Pons (tissue), 1 donor: ENCODE measurements at regions not wholly inside any gene's neighbourhood (a gene's known extent, or its start where the extent isn't known, plus 50 kb on each side); places are given as distances from the start of the nearest gene placed in this dataset.
"Not testable (repeated sequence)": the region's sequence is repeated elsewhere in the genome, so short reads cannot be mapped to it uniquely, and the experiment has no call there.

Experiments used
- DNase-seq: peaks from one replicate; pipeline ENCODE4 v3.0.0-alpha.2; 2016; ENCODE audit warnings: low spot score

DNA sequence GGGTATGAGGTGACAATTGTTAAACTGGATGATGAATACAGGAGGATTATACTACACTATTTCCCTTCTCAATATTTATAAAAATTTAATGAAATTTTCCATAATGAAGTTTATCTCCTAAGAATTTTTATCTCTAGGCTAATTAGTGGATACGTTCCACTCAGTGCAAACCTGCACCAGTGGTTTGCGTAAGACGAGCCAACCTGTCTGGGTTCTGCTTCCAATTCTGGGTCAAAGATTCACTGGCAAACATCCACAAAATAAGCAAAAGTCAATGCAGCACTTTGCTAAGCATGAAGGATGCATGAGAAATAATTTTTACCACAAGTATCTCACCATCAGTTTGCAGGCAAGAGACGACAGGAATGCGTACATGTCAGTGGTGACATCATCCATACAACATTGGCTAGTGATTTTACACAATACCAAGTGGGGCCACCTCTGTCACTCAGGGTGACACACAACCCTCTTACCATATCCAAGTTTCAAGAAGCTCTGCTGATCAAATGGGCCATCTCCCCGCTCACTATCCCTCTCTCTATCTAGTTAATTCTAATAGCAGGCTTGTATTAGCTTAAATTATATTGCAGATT lies 51.7 kb downstream of the FAM50B start:
- DNase-seq = no peak

DNA sequence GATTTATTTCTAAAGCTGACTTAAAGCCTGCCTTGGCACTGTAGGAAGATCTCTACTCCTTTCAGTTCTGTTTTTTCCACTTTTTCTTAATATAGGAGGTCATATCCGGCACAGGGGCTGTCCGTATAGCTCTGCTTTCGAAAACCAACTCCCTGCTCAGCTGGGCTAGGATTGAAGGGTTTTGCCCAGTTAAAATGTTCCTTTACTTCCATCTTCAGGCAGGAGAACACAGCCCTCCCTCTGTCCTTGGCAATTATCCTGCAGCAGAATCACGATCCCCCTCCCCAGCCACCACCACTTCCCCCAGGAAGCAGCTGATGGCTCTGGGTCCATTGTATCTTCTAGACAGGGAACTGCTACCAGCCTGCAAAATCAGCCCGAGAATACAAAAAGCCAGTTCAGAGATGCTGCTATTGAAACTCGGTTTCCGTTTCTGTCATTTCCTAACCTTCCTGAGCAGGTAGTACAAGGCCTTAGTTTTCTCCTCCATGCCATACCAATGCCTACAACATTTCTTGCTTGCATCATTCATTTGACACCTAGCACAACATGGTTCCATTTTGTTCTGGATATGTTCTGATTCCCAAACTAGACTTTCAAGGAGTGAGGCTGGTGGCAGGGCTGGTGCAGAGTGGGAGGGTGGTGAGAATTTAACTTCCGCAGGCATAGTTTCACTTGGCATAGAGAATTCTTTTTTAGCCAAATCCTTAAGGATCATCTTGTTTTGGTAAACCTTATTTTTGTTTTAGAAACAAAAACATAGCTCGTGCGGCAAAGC lies 53.9 kb downstream of the FAM50B start:
- DNase-seq = peak; percentile 58

DNA sequence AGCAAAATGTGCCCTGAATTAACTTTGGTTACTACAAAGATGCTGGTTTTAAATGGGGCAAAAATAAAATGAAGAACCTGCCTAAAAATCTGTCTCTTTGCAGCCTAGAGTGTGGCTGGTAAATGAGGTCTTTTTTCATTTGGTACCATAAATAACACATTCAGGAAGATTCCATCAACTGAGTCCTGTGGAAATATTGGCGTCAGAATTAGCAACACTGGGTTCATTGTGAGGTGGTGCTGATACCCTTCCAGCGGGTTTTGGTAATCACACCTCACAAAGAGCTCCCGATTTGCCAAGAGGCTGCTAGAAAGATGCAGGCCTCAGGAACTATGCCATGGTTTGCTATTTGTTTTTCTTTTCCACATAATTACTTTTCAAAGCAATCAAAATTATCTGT lies 55.3 kb downstream of the FAM50B start:
- peak; percentile 64 for DNase-seq

DNA sequence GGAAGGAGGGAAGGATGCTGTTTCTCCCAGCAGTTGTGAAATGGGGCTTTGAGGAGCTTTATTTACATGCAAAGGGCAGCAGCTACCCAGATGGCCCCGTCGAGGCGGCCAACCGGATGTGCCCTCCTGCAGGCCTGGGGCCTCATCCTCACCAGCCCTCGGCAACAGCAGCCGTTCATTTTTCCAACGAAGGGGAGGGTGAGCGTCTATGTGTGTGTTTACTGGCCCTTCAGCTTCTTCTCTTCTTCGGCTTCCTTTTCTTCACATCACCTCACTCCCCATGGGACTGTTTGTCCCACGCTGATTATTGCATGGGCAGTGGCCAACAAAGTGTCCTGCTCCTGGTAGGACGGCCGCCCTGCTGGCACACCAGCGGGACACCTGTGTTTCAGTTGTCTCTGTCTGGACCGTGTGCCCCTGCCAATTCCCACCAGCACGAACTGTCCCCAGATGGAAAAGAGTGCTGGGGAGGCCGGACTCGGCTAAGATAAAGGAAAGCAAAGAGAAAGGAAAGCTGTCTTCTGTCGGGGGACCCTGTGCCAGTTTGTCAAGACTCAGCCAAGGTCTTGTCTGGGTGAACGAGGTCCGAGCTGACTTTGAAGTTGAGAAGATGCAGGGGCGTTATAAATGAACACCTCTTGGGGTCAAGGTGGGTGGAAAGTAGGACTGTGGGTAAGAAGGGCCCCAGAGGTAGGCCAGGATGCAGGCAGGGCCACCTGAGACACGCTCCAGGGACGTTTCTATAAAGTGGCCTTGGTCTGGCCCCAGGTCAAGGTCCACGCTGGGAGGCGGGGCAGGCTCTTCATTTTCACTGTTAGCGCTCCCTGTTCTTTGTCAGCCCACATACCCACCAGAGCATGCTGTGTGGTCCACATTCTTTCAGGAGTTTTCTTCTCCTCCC lies 57.0 kb downstream of the FAM50B start:
- DNase-seq = peak; percentile 25

DNA sequence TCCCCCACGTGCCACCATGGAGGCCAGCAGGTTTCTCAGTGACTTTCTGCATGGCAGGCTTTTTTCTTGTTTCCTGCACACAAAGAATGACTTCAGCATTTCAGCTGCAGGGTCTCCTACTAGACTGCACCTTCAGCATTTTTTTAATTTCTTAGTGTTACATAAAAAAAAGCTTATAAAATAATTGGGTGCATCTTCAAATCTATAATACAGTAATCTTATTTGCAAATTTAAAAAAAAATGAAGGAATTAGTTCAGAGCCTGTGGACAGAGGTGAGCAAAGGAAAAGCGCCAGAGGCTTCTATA lies 57.6 kb downstream of the FAM50B start:
- no peak for DNase-seq

DNA sequence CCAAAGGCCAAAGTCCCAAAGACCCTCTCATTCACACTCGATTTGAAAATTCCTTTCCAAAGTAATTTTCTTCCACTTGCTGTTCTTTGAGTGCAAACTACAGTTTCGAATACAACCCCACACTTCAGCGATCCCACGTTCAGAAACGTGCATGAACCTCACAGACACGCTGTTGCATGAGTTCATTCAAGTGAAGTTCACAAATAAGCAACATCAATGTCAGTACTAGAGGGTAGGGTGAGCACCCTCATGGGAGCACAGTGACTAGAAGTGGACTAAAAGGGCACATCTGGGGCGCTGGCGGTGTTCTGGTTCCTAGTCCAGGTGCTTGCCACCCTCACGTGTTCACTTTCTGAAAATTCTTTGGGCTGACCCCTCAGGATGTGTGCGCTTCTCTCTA lies 59.0 kb downstream of the FAM50B start:
- no peak for DNase-seq

DNA sequence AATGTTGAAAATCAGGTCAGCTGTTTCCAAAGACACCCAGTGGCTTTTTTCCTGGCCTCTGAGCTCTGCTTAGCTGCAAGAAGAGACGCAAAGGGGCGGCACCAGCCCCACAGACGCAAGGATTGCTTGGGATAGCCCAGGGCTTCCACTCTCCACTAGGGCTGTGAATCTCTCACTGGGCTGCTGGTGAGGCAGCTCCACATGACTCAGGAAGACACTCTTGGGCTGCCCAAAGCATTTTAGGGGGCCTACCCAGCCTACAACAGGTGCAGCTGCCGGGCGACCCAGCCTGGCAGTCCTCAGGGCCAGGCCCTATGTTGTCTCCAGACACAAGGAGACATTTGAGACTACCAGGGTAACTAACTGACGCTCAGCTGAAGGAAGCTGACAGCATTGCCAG lies 59.8 kb downstream of the FAM50B start:
- DNase-seq = no peak

DNA sequence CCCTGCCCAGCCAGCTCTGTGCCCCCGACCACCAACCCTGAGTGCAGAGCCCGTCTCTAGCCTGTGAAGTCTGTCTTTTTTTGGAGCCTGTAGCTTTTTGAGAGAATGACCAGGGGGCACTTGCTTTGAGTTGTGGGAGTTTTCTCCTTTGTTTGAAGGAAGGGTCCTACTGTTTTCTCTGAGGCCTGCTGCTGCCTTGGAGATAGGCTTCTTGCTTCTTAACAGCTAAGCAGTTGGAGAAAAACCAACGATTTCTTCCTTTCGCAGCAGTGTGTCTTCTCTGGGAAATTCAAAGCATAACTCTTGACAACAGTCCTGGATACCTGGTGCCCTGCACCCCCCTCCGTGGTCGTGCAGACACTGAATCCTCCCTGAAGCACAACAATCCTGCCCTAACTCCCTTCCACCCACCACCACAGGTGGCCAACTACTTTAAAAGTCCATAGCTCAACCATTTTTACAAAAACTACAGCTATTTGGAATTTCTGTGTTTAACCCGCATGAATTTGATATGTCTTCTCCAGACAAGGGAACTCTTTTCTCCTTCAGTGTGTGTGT lies 61.0 kb downstream of the FAM50B start:
- DNase-seq = no peak

DNA sequence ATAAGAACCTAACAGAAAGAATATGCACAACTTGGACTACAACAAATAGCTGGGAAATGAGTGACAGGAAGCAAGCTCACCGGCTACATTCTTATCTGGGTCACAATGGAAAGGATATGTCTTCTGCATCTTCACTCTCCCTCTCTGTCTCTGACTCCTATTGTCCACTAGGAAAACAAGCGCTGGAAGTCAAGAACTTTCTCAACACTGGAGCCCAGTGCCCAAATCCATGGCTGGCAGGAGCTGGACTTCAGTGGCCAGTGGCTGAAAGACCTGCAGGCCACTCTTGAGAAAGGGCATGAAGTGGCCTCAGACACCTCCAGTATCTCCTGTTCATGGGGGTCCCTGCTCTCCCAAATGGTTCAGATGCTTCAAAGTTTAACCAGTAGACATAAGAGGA lies 62.0 kb downstream of the FAM50B start:
- no peak for DNase-seq

DNA sequence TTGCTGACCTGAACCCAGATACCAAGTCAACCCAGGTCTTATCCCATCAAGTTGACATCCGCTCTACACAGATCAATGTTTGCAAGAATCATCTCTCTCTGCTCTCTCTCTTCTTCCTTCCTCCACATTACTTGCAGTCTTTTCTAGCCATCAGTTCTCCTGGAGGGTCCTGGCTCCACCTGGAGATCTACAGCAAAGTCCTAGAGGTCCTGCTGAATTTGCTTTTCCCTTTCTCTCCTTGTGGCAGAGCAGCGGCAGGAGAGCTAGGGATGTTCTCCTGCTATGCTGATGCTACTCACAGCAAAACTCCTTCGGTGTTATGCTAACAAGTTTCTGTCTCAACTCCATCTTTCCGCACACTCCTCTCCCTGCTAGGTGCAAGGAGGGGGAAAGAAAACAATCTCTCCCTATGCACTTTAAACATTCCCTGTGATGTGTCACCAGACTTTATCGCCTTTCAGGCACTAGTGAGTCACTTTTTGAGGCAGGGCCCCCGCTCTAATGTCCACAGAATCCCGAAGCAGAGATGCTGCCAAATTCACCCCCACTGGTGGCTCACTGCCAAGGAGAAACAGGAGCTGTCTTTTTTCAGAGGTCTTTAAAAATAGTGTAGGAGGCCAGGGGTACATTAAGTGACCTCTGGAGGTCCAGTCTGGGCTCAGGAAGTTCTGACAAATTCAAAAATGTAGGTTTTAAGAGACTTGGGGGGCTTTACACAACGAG lies 62.6 kb downstream of the FAM50B start:
- DNase-seq = no peak

DNA sequence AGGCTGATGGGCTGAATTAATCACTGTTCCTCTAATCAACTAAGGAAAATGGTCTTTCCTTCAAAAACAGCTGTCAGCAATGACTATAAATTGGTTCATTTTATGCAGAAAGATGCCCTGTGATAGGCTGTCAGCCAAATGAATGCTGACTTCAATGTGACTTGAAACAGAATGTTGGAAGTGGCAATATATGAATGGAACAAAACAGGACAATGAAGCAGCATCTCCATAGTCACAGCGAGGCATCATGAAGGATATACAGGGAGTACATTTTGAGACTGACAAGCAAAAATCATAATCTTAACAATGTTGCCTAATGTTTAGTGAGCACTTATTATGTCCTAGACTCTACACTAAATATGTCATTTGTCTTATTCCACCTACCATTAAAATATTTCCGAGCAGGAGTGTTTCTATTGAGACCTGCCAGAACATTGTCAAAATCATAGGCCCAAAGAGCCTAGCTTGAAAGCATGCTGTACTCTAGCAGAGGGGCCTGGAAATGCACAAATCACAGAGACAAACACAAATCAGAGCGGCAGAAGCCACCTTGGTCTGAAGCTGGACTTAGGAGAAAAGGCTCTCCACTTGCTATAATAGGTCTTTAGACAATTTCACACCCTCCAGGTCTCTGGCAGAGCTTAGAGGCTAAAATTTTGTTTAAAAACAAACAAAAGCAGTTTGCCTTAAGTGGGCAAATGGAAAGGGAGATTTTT lies 63.3 kb downstream of the FAM50B start:
- DNase-seq = no peak

DNA sequence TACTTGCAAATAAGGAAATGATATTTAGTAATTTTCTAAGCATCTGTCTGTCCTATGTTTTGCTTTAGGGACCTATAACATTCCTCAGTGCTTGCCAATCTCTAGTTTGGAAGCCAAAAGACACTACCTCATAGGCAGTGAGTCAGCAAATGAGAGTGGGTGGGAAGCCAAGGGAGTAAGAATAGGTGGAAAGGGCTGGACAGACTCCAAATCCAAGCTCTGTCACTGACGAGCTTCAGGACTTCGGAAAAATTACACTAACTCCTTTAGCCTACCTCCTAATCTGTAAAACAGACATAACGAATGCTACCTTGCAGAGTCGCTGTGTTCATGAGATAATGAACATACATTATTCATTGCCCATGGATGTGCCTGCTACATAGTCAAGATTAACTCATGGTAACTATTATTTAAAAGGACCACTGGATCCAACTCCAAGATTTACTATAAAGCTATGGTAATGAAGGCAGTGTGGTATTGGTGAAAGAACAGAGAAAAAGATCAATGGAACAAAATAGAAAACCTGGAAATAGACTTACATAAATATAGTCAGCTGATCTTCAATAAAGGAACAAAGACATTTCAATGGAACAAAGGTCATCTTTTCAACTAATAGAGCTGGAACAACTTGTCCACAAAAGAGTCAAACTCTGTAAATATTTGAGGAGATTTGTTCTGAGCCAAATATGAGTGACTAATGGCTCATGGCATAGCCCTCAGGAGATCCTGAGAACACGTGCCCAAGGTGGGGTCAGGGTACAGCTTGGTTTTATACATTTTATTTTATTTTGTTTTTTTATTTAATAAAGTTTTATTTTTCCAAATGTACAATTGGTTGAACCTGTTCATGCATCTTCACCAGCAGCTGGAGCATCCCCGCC lies 64.1 kb downstream of the FAM50B start:
- DNase-seq = peak; percentile 45

DNA sequence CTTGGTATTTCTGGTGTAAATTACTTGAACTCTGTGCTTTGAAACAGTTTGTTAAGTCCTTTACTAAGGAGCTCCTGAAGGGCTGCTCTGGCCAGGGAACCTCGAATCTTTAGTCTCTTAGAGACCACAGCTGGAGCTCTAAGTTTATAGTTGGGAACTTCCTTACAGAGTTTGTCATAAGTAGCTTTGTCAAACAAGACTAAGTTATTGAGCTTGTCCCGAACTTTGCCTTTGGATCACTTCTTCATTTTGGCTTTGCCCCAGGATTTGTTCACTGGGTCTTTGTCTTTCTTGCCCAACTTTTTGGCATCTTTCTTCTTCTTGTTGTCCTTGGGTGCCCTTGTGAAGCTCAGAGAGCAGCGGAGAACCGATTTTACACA lies 64.8 kb downstream of the FAM50B start:
- no peak for DNase-seq

DNA sequence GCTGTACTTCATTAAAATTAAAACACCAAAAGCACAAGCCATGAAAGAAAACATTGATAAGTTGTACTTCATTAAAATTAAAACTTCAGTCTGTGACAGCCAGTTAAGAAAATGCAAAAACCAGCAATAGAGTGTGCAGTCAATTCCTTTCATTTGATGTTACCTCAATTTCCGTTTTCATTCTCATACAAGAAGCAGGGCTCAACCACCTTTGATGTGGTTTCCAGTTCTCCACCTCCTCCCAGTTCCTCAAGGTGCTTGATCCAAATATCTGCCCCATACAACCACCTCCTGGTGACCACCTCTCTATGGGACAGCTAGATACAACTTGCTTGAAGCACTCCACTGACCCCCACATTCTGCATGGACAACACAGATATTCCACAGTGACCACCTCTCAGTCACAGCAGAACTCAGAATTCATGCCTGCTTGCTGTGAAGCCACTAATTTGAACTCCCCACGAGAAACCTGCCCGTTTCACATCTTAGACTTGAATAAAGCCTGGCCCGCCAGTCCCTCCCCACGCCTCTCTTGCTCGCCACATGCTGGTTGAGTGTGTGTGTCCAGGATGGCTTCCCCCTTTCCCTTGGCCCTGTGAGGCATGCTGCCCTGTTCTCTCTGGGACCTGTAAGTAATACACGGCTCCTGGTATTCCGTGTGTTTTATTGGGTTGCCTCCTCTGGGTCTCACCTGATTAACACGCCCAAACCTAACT lies 66.1 kb downstream of the FAM50B start:
- no peak for DNase-seq

DNA sequence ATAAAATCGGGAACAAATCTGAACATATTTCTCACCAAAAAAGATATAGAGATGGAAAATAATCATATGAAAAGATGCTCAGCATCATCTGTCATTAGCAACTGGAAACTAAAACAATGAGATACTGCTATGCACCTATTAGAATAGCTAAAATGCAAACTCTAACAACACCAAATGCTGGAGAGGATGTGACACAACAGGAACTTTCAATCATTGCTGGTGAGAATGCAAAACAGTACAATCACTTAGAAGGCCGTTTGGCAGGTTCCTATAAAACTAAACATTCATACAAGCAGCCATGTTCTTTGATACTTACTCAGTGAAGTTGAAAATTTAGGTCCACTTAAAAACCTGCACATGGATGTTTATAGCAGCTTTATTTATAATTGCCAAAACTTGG lies 67.0 kb downstream of the FAM50B start:
- DNase-seq = no peak

DNA sequence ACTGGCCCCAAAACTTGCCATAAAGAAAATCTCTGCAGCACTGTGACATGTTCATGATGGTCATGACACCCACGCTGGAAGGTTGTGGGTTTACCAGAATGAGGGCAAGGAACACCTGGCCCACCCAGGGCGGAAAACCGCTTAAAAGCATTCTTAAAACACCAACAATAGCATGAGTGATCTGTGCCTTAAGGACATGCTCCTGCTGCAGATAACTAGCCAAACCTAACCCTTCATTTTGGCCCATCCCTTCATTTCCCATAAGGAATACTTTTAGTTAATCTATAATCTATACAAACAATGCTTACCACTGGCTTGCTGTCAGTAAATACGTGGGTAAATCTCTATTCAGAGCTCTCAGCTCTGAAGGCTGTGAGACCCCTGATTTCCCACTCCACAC lies 67.6 kb downstream of the FAM50B start:
- DNase-seq = not testable (repeated sequence)

DNA sequence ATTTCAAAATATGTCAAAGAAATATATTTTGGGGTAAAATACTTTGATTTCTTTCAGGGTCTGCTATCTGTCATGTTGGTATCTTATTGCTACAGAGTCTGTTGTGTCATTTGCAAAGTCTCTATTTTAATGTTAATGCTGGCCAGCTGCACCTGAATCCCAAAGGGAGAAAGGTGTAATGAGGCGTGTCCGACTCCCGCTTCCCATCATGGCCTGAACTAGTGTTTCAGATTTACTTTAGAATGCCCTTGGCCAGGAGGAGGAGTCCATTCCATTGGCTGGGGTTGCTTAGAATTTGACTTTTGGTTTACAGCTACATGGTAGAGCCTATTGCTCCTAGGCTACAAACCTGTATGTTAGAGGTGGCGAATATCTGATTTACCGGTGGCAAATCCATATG lies 69.3 kb downstream of the FAM50B start:
- no peak for DNase-seq

DNA sequence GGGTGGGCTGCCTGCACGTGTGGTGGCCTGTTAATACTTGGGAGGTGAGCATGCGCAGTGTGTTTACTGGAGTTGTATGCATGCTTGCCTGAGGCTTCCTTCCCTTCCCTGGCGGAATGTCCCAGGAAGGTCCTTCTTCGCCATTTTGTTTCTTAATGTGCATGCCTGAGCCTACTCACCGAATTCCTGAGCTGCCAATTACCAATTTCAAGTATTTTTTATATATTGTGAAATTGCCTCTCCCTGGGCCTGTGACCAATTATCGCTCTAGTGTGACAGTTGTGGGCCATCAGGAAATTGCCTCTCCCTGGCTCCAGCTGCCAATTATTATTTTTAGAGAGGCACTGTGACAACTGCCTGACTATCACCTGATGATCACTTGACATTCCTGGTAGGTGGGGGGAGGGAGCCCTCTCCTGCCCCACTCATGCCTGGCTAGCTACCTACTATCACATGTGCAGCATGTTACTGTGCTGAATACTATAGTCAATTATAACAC lies 70.0 kb downstream of the FAM50B start:
- no peak for DNase-seq

DNA sequence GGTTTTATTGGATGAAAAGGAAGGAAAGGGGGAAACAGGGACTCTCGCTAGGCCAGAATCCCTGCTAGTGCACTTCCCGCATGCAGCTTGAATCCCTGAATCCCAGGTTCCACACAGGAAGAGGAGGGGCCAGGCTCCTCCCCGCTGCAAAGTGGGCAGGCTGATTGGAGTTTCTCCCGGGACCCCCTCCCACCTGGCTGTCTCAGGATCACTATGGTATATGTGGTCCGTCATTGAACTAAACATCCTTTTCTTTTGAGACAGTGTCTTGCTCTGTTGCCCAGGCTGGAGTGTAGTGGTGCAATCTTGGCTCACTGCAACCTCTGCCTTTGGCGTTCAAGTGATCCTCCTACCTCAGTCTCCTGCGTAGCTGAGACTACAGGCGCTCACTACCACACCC lies 70.7 kb downstream of the FAM50B start:
- no peak for DNase-seq

DNA sequence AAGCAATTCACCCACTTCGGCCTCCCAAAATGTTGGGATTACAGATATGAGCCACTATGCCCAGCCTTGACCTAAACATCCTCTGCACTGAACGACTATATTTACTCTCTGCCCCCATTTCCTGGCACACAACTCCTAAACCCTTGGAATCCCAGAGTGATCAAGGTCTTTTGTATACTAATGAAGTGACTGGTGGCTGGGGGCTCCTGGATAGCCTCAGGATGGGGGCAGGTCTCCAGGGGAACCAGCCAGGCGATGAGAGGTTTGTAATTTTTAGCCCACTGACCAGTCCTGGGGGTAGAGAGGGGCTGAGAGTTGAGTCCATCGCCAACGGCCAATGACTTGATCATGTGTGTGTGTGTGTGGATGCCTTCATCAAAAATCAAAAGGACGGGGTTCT lies 71.1 kb downstream of the FAM50B start:
- DNase-seq = no peak
